IMR-90 (cell line): ENCODE measurements at regions not wholly inside any gene's neighbourhood (a gene's known extent, or its start where the extent isn't known, plus 50 kb on each side); places are given as distances from the start of the nearest gene placed in this dataset. TPM values are rescaled to one million over a fixed set of nuclear protein-coding genes. Genes with fewer than 3 reads are reported as not detected.

Experiments used
- ATAC-seq: fragments of 200-7000 bp; cut with Tn5 transposase; 2 replicates; pipeline ENCODE4 v1.9.1; 2020; ENCODE audit warnings: low read depth, mild to moderate bottlenecking, moderate library complexity
- BruUV-seq: library from RNA; stranded (reverse); fragments of 400-500 nt; replicated peaks from 2 replicates; lab custom pipeline; 2021; lab: Mats Ljungman, UMichigan
- CTCF ChIA-PET: fragments of 300-600 bp; formaldehyde crosslinking; extraction: SDS; loops from one replicate; lab custom pipeline; 2021; ENCODE audit warnings: antibody characterized with exemption; lab: Yijun Ruan, JAX
- POLR2A ChIA-PET: fragments of 300-600 bp; sonication (Branson Sonifier 250); formaldehyde crosslinking; loops from one replicate; lab custom pipeline; 2022; ENCODE audit warnings: antibody characterized with exemption; ENCODE audit not compliant: unreplicated experiment; lab: Charles Lee
- DNase-seq: peaks from one replicate; pipeline ENCODE4 v3.0.0; 2013
- H2AFZ ChIP-seq: replicated peaks from 2 replicates; pipeline ENCODE3; 2013; ENCODE audit warnings: low read length, mild to moderate bottlenecking; ENCODE audit not compliant: poor library complexity
- H2AK5ac ChIP-seq: 2 replicates; pipeline ENCODE4 v1.6.1; 2013; ENCODE audit warnings: low read depth, low read length, inconsistent platforms
- H2AK9ac ChIP-seq: replicated peaks from 2 replicates; pipeline ENCODE3; 2013; ENCODE audit warnings: mild to moderate bottlenecking, low read depth, low read length, moderate library complexity; ENCODE audit not compliant: poor library complexity
- H2BK120ac ChIP-seq: 2 replicates; pipeline ENCODE4 v1.6.1; 2013; ENCODE audit warnings: low read depth, low read length, inconsistent platforms
- H2BK15ac ChIP-seq: 3 replicates; pipeline ENCODE4 v1.6.1; 2013; ENCODE audit warnings: low read depth, low read length, inconsistent platforms
- H2BK20ac ChIP-seq: 2 replicates; pipeline ENCODE4 v1.6.1; 2013; ENCODE audit warnings: low read depth, mild to moderate bottlenecking, inconsistent platforms, low read length, moderate library complexity
- H2BK5ac ChIP-seq: 2 replicates; pipeline ENCODE4 v1.6.1; 2013; ENCODE audit warnings: mild to moderate bottlenecking, low read depth, low read length, inconsistent platforms; ENCODE audit not compliant: poor library complexity, severe bottlenecking
- H3K14ac ChIP-seq: replicated peaks from 2 replicates; pipeline ENCODE4 v1.6.1; 2013; ENCODE audit warnings: low read depth, low read length, inconsistent platforms
- H3K18ac ChIP-seq: 2 replicates; pipeline ENCODE4 v1.6.1; 2013; ENCODE audit warnings: low read depth, low read length, control low read depth
- H3K23ac ChIP-seq: 2 replicates; pipeline ENCODE4 v1.6.1; 2013; ENCODE audit warnings: low read depth, low read length, inconsistent platforms
- H3K27ac ChIP-seq: 2 replicates; pipeline ENCODE4 v1.5.1; 2013; ENCODE audit warnings: mild to moderate bottlenecking, control low read depth, low read length; ENCODE audit not compliant: insufficient read depth
- H3K27me3 ChIP-seq: 2 replicates; pipeline ENCODE4 v1.6.1; 2013; ENCODE audit warnings: low read length; ENCODE audit not compliant: control insufficient read depth, insufficient read depth
- H3K36me3 ChIP-seq: 2 replicates; pipeline ENCODE4 v1.6.1; 2013; ENCODE audit warnings: low read length, mixed read lengths; ENCODE audit not compliant: control insufficient read depth, insufficient read depth
- H3K4ac ChIP-seq: 2 replicates; pipeline ENCODE4 v1.6.1; 2013; ENCODE audit warnings: low read depth, low read length, inconsistent platforms
- H3K4me1 ChIP-seq: 2 replicates; pipeline ENCODE4 v1.6.1; 2013; ENCODE audit warnings: low read length, mixed read lengths; ENCODE audit not compliant: control insufficient read depth, insufficient read depth
- H3K4me2 ChIP-seq: 2 replicates; pipeline ENCODE4 v1.6.1; 2013; ENCODE audit warnings: low read depth, mild to moderate bottlenecking, control low read depth, low read length, moderate library complexity
- H3K4me3 ChIP-seq: 2 replicates; pipeline ENCODE4 v1.5.1; 2013; ENCODE audit warnings: low read depth, mild to moderate bottlenecking, control low read depth, low read length, moderate library complexity; ENCODE audit not compliant: insufficient read depth
- H3K56ac ChIP-seq: 2 replicates; pipeline ENCODE4 v1.6.1; 2013; ENCODE audit warnings: low read length, inconsistent platforms; ENCODE audit not compliant: insufficient read depth; ENCODE audit errors: extremely low read depth
- H3K79me1 ChIP-seq, 2 experiments: 2 replicates each; pipeline ENCODE4 v1.6.1; 2013; ENCODE audit warnings: low read length in 2 of 2, inconsistent platforms in 1 of 2, low read depth in 1 of 2
- H3K9ac ChIP-seq: 2 replicates; pipeline ENCODE4 v1.6.1; 2013; ENCODE audit warnings: low read depth, low read length, control low read depth
- H3K9me1 ChIP-seq: 2 replicates; pipeline ENCODE4 v1.6.1; 2013; ENCODE audit warnings: low read length, inconsistent platforms; ENCODE audit not compliant: insufficient read depth
- H3K9me3 ChIP-seq: 2 replicates; pipeline ENCODE4 v1.6.1; 2013; ENCODE audit warnings: low read length; ENCODE audit not compliant: control insufficient read depth, insufficient read depth
- H4K20me1 ChIP-seq: 2 replicates; pipeline ENCODE4 v1.6.1; 2013; ENCODE audit warnings: low read length, inconsistent platforms; ENCODE audit not compliant: insufficient read depth
- H4K5ac ChIP-seq: 2 replicates; pipeline ENCODE4 v1.6.1; 2013; ENCODE audit warnings: mild to moderate bottlenecking, low read depth, low read length, control low read depth
- H4K8ac ChIP-seq, 2 experiments: 2 replicates each; pipeline ENCODE4 v1.6.1; 2013; ENCODE audit warnings: low read depth in 2 of 2, low read length in 2 of 2, control low read depth in 1 of 2, inconsistent platforms in 1 of 2
- H4K91ac ChIP-seq: 2 replicates; pipeline ENCODE4 v1.6.1; 2013; ENCODE audit warnings: low read depth, low read length, inconsistent platforms; ENCODE audit not compliant: insufficient read depth
- CEBPB ChIP-seq: IDR thresholded peaks from 2 replicates; pipeline ENCODE4 v1.6.1; 2012; ENCODE audit warnings: low read depth, low read length, improper control_type of control experiment
- CTCF ChIP-seq: conservative IDR thresholded peaks from 2 replicates; pipeline ENCODE4 v1.5.1; 2012; ENCODE audit warnings: mild to moderate bottlenecking, low read depth, low read length, improper control_type of control experiment
- MAFK ChIP-seq: IDR thresholded peaks from 2 replicates; pipeline ENCODE4 v1.6.1; 2012; ENCODE audit warnings: low read depth, low read length, improper control_type of control experiment
- MAZ ChIP-seq: IDR thresholded peaks from 2 replicates; pipeline ENCODE4 v1.6.1; 2012; ENCODE audit warnings: low read depth, mild to moderate bottlenecking, low read length, improper control_type of control experiment, moderate library complexity, borderline replicate concordance
- RFX5 ChIP-seq: IDR thresholded peaks from 2 replicates; pipeline ENCODE4 v1.8.0; 2012; ENCODE audit warnings: low read depth, mild to moderate bottlenecking, low read length, moderate library complexity
- USF2 ChIP-seq: fragments of 150-350 bp; IDR thresholded peaks from 2 replicates; pipeline ENCODE4 v1.6.1; 2017; ENCODE audit warnings: mild to moderate bottlenecking, antibody characterized with exemption, low read length, low read depth
- WGBS, 2 experiments: methylation state at CpG; one replicate each; pipeline versions ENCODE4 v1.1.5 to v1.1.7; 2013; ENCODE audit warnings: missing lambda C conversion rate in 2 of 2; ENCODE audit not compliant: insufficient read length in 1 of 2; ENCODE audit errors: extremely low coverage in 2 of 2; 5-methylcytosine and 5-hydroxymethylcytosine counted together
- dilution Hi-C: fragments of 300-500 bp; cut with HindIII; formaldehyde crosslinking; loops from one replicate; pipeline ENCODE4 v1.14.3; 2018; ENCODE audit warnings: low sequenced_read_pairs; ENCODE audit not compliant: unreplicated experiment
- in situ Hi-C: fragments of 300-500 bp; cut with MboI; formaldehyde crosslinking; loops from 3 replicates; pipeline ENCODE4 v1.14.3; 2019; ENCODE audit warnings: low sequenced_read_pairs, inconsistent platforms, mixed read lengths
- intact Hi-C: fragments of 100-400 bp; cut with micrococcal nuclease; formaldehyde crosslinking; loops from 2 replicates; pipeline ENCODE4 v1.10.0; 2022
- microRNA-seq, 2 experiments: library from miRNA; stranded (forward) in 1 of 2; unstranded in 1 of 2; fragments of 10-50 nt in 1 of 2; fragments of <30 nt in 1 of 2; gene quantifications in 1 of 2; microRNA quantifications in 1 of 2; one replicate each; pipeline versions ENCODE3 to v1.1.0; 2013 to 2020; ENCODE audit not compliant: insufficient read depth in 1 of 2, insufficient read length in 1 of 2, unreplicated experiment in 1 of 2
- small RNA-seq, 5 experiments: library from RNA; depleted of rRNA; stranded (forward); fragments of <200 nt; gene quantifications; one replicate each; pipeline ENCODE3, GENCODE V24; 2012

- H4K91ac ChIP-seq: no peak overlapping the region
- CTCF ChIA-PET: no interaction called here
- no peak overlapping the region for H2BK20ac ChIP-seq
- H2BK120ac ChIP-seq: no peak overlapping the region
- no peak overlapping the region for H2BK15ac ChIP-seq
- H2AK9ac ChIP-seq: no peak overlapping the region
- H4K5ac ChIP-seq: no peak overlapping the region
- no TSS peak for BruUV-seq
- intact Hi-C loops (loop anchor here (10.0 kb wide), 2 partner anchors 276 to 846 kb away; partner anchors contain the start of gene DNTTIP2), in situ Hi-C loops (no loop called here), dilution Hi-C loops (no loop called here)
- no peaks in the 10 kb centered on the region for H3K9me3 ChIP-seq
- ATAC-seq (no peak), DNase-seq (no peak)
- no peaks in the 10 kb centered on the region for H3K4me1 ChIP-seq
- no peak overlapping the region for H3K9ac ChIP-seq
- H3K79me1 ChIP-seq: no peaks in the 10 kb centered on the region
- POLR2A ChIA-PET: no interaction called here
- no peak overlapping the region for H3K27ac ChIP-seq
- H3K18ac ChIP-seq: no peak overlapping the region
- H2BK5ac ChIP-seq: no peak overlapping the region
- H2AFZ ChIP-seq: no peak overlapping the region
- no peaks in the 10 kb centered on the region for H3K36me3 ChIP-seq
- 36% methylated on average over 2 of the region's 4 CpGs; no CpG with 5 or more reads in 1 of the 2 experiments for WGBS, 2 experiments
- no peak overlapping the region for H2AK5ac ChIP-seq
- H3K14ac ChIP-seq: no peak overlapping the region
- H3K56ac ChIP-seq: no peak overlapping the region
- no peaks in the 10 kb centered on the region for H3K9me1 ChIP-seq
- peaks cover 45% of the 10 kb centered on the region for H3K27me3 ChIP-seq
- no peak overlapping the region for H3K4me3 ChIP-seq
- H3K4ac ChIP-seq: no peak overlapping the region
- no peak overlapping the region for H3K4me2 ChIP-seq
- H4K8ac ChIP-seq: no peak overlapping the region
- no peaks in the 10 kb centered on the region for H4K20me1 ChIP-seq
- H3K23ac ChIP-seq: no peak overlapping the region
- no peak for TF ChIP-seq RFX5
- TF ChIP-seq USF2: no peak
- no peak for TF ChIP-seq CTCF
- TF ChIP-seq CEBPB: no peak
- no peak for TF ChIP-seq MAZ
- TF ChIP-seq MAFK: no peak
These were observed 50.5 kb upstream of the MTF2 start for GRCh38 chr1:93028542-93028941.

Small RNA genes in the stretch of these regions (microRNA-seq; reads per million reads assigned to microRNA genes)
- gene RF00019 (ENCODE audit: insufficient read depth, insufficient read length) (not detected), gene RN7SKP123 (ENCODE audit: insufficient read depth, insufficient read length) (not detected)

Small RNA genes in the stretch of these regions (small RNA-seq; reads per million reads assigned to genes)
- 0 reads per million in 5 experiments for gene RF00019
- 0 reads per million in 5 experiments for gene RN7SKP123
